ENCODE measurements at regions not wholly inside any gene's neighbourhood (a gene's known extent, or its start where the extent isn't known, plus 50 kb on each side); places are given as distances from the start of the nearest gene placed in this dataset.

DNA sequence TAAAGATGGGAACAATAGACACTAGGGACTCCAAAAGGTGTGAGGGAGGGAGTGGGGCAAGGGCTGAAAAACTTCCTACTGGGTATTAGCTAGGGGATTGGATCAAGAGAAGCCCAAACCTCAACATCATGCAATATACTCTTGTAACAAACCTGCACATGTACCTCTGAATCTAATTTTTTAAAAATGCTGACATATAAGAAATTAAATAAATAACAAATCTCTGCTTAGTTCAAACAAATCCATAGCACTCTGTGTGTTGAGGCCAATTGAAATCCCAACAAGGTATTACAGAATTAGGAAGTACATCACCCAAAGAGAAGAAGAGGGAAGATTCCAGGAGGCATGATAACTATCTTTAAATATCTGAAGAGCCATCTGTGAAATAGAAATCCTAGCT is 55.4 kb upstream of the CDH20 start:
- Histone ChIP-seq H3K27ac (ENCODE audit: low read depth, low read length) (no peak overlapping the region), H3K27me3 (ENCODE audit: control insufficient read depth, insufficient read depth, low read length) (no peaks in the 10 kb centered on the region), H3K4me1 (ENCODE audit: control insufficient read depth, insufficient read depth, low read length) (peaks cover 20% of the 10 kb centered on the region), H3K4me3 (ENCODE audit: low read depth, low read length) (no peak overlapping the region), H3K9ac (ENCODE audit: low read length) (no peak overlapping the region), H3K9me3 (ENCODE audit: control insufficient read depth, insufficient read depth, low read depth, low read length) (peaks cover 10% of the 10 kb centered on the region), H3K36me3 (ENCODE audit: control insufficient read depth, insufficient read depth, low read length) (no peaks in the 10 kb centered on the region)

DNA sequence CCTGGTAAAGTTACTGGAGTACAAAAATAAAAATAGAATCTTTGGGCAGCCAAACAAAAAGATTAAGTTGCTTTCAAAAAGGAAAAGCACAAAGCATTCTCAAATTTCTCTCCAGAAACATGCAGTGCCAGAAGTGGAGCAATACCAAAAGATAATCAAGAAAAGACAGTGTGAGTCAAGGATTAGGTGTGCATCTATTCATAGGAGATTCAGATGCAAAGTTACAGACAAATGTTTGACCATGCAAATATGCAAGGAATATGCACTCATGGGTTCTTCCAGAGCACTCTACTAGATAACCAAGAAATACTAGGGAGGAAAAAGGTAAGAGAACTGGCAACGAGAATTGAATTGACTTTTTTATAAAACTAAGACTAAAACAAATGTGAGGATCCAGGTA is 51.8 kb upstream of the CDH20 start:
- H3K9me3 ChIP-seq (ENCODE audit: control insufficient read depth, insufficient read depth, low read depth, low read length) = peaks cover 10% of the 10 kb centered on the region
- peaks cover 8% of the 10 kb centered on the region for H3K4me1 ChIP-seq (ENCODE audit: control insufficient read depth, insufficient read depth, low read length)
- H3K9ac ChIP-seq (ENCODE audit: low read length) = no peak overlapping the region
- H3K4me3 ChIP-seq (ENCODE audit: low read depth, low read length) = no peak overlapping the region
- H3K27ac ChIP-seq (ENCODE audit: low read depth, low read length) = no peak overlapping the region
- no peaks in the 10 kb centered on the region for H3K36me3 ChIP-seq (ENCODE audit: control insufficient read depth, insufficient read depth, low read length)
- H3K27me3 ChIP-seq (ENCODE audit: control insufficient read depth, insufficient read depth, low read length) = no peaks in the 10 kb centered on the region

DNA sequence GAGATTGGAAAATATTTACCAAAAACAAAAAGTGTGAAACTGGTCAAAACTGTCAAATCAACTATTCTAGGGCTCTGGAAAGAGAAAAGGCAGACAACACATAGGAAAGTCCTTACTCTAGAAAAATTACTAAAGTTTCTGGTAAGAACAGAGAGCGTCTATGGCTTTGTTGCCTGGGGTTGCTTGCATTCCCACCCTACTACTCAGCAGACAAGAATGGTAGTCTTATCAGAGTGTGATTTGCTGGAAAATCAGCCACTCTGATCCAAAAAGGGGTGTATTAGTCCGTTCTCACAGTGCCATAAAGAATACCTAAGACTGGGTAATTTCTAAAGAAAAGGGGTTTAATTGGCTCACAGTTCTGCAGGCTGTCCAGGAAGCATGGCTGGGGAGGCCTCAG is 50.3 kb upstream of the CDH20 start:
- no peaks in the 10 kb centered on the region for H3K27me3 ChIP-seq (ENCODE audit: control insufficient read depth, insufficient read depth, low read length)
- H3K9me3 ChIP-seq (ENCODE audit: control insufficient read depth, insufficient read depth, low read depth, low read length) = peaks cover 10% of the 10 kb centered on the region
- no peak overlapping the region for H3K27ac ChIP-seq (ENCODE audit: low read depth, low read length)
- peaks cover 8% of the 10 kb centered on the region for H3K4me1 ChIP-seq (ENCODE audit: control insufficient read depth, insufficient read depth, low read length)
- no peak overlapping the region for H3K4me3 ChIP-seq (ENCODE audit: low read depth, low read length)
- no peak overlapping the region for H3K9ac ChIP-seq (ENCODE audit: low read length)
- no peaks in the 10 kb centered on the region for H3K36me3 ChIP-seq (ENCODE audit: control insufficient read depth, insufficient read depth, low read length)

Data from HUES6 (cell line).